ENCODE measurements at regions not wholly inside any gene's neighbourhood (a gene's known extent, or its start where the extent isn't known, plus 50 kb on each side); places are given as distances from the start of the nearest gene placed in this dataset.

DNA sequence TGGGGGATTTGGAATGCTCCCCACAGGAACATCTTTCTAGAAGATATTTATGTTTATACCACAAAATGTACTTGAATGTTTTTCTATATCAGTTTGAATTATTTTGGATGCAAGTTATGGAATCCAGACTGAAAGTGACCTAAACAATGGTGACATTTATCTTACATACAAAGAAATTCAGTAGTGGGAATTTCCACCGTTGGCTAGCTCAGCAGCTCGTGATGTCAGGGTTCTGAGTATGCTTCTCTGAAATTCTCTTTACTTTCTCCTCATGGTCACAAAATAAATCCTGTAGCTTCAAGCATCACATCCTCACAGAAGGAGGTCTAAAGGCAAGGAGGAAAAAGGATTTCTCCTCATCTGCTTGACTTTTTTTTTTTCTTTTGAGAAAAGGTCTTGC, 105.3 kb downstream of the AKAIN1 start:
- FAIRE-seq (no peak), DNase-seq (ENCODE audit: insufficient read length, low spot score) (no peak)

DNA sequence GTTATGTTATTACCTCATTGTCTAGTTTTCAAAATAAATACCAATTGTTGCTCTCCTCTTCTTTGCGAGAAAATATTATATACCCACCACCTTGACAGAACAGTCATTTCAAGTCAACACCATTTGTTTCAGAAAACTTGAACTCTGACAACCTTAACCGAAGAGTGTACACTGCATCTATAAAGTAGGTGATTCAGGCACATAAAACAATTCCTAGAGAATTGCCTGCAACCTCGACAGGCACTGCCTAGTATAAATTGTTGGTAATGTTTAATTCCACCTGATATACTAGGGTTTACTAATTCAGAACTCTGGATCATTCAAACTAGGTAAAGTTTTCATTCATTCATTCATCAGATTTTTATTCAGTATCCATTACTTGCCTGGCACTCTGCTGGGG, 121.8 kb downstream of the AKAIN1 start:
- FAIRE-seq (no peak), DNase-seq (ENCODE audit: insufficient read length, low spot score) (no peak)

DNA sequence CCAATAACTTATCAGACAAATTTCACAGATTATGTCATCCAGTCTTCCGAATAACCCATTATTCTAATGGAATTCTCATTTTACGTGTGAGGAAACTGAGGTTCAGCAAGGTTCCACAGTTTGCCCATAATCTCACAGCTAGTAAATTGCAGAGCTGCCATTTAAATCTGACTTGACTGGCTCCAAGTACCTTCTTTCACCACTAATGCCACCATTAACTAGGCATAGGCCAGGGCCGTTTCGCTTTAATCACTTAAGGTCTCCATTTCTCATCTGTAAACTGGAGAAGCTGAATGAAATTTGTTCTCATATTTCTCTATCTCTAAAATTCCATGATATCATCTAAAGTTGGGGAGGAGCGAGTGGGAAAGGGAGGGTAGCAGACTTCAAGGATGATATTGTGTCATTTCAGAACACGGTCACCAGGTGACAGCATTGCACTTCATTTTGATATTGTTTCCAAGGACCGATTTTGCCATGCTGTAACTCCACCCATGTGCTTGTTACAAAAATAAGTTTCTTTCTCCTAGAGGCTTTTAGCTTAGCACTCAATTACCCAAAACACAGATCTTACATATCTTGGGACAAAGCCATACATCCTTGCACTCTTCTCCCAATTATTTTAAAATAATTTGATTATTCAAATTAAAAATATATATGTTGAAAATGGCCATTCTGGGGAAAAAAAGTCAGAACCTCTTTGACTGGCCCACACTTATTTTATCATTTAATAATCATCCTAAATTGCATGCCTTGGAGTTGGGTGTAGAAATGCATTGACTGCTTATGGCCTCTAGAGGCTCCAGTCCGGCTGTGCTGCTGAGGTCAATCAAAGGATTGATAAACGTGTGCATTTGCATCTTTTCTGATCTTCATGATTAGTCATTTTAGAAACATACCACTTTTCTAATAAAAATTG, 123.8 kb downstream of the AKAIN1 start:
- FAIRE-seq (no peak), DNase-seq (ENCODE audit: insufficient read length, low spot score) (no peak)

DNA sequence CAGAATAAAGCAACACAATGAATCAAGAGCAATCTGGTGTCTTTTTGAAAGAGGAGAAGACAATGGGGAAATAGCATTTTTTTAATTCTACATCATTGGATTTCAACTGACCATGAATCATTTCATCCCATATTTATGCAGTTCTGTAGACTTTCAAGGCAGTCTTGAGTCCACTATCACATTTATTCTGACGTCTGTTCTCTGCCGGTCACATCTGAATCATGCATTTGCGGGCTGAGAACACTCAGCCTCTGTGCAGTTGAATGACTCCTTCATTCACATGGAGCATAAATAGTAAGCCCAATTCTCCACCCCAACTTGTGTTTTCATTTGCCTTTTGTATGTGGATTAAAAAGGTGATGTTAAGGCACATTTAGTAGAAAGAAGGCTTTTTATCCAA, 128.2 kb downstream of the AKAIN1 start:
- DNase-seq (ENCODE audit: insufficient read length, low spot score) (no peak), FAIRE-seq (no peak)

DNA sequence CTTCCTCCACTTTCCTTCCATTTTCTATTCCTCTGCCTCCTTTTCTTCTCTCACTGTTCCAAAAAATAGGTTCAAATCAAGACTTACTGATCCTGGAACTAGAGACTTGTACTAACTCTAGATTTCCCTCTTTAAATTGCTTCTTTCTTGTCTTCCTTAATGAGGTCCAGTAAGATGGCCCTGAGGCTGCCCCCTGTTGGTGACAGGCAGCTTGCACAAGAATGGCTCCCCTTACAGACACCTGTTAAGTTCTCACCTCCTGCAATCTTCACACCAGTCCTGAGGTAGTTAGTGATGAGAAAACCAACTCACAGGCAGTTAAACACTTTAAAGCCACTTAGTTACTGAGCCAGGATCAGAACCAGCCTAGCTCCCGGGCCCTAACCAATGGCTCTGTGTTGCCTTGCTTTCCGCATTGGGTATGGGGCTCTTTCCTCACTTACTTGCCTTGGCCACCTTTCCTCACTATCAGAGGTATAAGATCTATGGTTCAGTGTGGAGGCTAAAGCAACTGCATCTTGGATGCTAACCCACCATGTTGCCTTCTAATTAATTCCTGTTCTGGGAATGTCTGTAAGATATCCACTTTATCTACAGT, 130.6 kb downstream of the AKAIN1 start:
- FAIRE-seq (peak; percentile 74), DNase-seq (ENCODE audit: insufficient read length, low spot score) (no peak)

DNA sequence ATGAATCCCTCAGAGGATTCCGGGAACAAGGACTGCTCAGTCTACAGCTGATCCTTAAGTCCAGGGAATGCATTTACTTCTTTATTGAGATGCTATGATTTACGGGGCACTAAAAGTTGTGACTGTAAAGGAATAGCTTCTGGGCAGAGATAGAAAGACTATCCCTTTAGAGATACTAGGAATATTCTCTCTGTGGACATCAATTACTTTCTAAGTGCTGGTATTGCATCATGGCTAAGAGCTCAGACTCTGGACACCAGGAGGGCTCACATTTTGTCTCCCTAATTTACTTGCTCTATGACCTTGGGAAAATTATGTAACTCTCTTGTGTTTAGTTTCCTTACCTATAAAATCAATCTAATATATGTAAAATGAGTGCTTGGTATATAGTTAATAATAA, 131.4 kb downstream of the AKAIN1 start:
- DNase-seq (ENCODE audit: insufficient read length, low spot score) (no peak), FAIRE-seq (no peak)

- DNase-seq (ENCODE audit: insufficient read length, low spot score): no peak
- no peak for FAIRE-seq
Measured at GRCh38 chr18:5064841-5065370, 132.2 kb downstream of the AKAIN1 start.

DNA sequence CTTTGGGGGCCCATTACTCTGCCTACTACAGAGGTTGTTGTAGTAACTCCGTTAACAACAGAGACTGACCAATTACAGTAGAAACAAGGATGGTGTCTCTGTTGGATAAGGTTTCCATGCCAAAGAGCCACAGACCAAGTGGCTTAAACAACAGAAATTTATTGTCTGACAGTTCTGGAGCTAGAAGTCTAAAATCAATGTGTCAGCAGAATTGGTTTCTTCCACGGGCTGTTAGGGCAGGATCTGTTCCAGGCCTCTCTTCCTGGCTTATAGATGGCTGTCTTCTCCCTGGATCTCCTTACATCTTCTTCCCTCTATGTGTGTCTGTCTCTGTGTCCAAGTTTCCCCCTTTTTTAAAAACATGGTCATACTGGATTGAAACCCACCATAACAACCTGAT, 135.3 kb downstream of the AKAIN1 start:
- FAIRE-seq (no peak), DNase-seq (ENCODE audit: insufficient read length, low spot score) (no peak)

GRCh38 chr18:5060543-5060942, 136.5 kb downstream of the AKAIN1 start:
- no peak for FAIRE-seq
- no peak for DNase-seq (ENCODE audit: insufficient read length, low spot score)

DNA sequence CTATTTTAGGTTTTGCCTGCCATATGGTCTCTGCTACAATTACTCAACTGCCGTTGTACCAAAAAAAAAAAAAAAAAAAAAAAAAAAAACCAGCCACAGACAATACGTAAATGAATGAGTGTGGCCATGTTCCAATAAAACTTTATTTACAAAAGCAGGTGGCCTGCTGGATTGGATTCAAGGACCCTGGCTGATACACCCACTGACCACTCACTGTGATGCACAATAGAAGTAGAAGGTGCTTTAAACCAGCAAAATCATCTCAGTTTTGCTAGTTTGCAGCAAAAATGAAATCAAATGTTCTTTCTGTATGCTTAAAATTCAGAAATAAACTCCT, 137.4 kb downstream of the AKAIN1 start:
- FAIRE-seq (no peak), DNase-seq (ENCODE audit: insufficient read length, low spot score) (no peak)

- no peak for FAIRE-seq
- DNase-seq (ENCODE audit: insufficient read length, low spot score): no peak
Measured at GRCh38 chr18:5058768-5059695, 138.0 kb downstream of the AKAIN1 start.

DNA sequence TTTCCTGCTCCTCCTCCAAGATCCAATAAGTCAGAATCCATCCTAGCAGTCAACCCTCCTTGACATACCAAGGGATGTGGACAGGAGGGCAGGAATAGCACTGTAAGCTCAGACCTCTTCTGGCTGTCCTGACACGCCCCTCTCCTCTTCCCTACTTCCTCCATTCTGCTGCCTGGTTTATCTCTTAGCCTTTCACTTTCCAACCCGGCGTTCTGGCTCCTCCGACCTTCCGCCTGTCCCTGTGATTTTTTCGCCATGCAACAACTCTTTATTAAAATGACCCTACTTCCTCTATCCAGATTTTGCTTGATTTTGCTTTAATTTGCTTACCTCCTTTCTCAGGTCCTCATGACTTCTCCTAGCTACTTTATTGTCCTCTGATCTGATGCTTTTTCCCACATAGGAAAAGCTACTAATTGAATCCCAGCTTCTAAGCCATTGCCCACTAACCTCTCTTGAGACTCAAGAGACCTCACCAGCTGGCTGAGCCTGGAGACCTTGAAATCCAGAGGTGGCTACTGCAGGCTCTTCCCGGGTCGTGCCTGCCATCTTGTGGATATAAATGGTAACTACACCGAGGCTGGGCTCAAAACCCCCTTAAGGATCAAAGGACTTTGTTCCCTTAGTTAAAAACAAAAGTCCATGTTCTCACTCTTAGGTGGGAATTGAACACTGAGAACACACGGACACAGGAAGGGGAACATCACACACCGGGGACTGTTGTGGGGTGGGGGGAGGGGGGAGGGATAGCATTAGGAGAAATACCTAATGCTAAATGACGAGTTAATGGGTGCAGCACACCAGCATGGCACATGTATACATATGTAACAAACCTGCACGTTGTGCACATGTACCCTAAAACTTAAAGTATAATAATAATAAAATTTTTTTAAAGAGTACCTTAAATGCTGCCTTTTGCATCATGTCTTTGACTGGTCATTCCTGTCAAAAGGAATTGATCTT, 139.4 kb downstream of the AKAIN1 start:
- DNase-seq (ENCODE audit: insufficient read length, low spot score) (peak; percentile 25), FAIRE-seq (peak; percentile 53)

DNA sequence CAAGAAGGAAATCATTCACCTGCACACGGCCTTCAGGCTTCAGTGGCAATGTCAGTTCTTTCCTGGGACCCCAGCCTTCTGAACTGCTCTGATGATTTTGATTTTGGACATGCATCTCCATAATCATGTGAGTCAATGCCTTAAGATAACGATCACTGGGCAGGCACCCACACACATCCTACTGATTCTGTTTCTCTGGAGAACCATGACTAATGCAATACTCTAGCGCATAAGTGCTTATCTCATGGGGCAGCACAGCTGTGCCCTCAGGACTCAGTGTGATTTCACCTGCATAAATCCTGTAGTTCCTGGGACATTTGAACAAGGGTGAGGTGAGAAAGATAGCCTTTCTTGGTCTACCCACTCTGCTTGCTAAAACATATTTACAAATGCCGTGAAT, 144.6 kb downstream of the AKAIN1 start:
- FAIRE-seq: no peak

DNA sequence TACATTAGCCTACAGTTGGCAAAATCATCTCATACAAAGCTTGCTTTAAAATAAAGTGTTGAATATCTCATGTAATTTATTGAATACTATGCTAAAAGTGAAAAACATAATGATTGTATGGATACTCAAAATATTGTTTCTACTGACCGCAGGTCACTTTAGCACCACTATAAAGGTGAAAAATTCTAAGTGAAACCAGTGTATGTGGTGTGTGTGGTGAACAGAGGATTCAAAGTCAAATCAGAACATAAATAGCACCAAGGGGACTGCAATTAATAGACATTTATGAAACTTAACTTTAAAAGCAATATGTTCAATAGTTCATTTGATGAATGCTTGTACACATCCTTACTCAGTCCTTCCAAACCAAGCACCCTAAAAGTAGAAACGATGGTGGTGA, 145.8 kb downstream of the AKAIN1 start:
- DNase-seq (ENCODE audit: insufficient read length, low spot score) (no peak), FAIRE-seq (no peak)

More for the DNA sequence above, 144.6 kb downstream of the AKAIN1 start:
- no peak for DNase-seq (ENCODE audit: insufficient read length, low spot score)

- no peak for FAIRE-seq
- no peak for DNase-seq (ENCODE audit: insufficient read length, low spot score)
Measured at GRCh38 chr18:5049124-5049523, 147.9 kb downstream of the AKAIN1 start.

DNA sequence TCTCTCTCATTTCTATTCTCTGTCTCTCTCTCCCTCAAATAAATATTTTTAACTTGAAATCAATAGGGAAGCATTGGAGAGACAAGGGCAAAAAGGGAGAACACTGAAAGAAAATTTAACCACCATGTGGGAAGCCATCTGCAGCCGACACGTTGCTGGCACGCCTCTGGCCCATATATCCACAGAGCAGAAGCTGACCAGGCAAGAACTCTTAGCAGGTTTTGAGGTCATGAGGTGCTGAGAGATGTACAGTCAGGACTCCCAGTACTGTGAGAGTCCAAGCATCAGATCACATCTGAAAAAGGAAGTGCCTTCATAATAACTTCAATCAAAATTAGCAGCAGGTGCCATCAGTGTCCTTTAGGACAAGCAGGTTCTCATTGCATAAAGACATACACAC, 156.6 kb downstream of the AKAIN1 start:
- DNase-seq (ENCODE audit: insufficient read length, low spot score) (no peak), FAIRE-seq (no peak)

- FAIRE-seq: no peak
- no peak for DNase-seq (ENCODE audit: insufficient read length, low spot score)
Measured at GRCh38 chr18:5036523-5036922, 160.5 kb downstream of the AKAIN1 start.

GRCh38 chr18:5031216-5031615, 165.8 kb downstream of the AKAIN1 start:
- FAIRE-seq (no peak), DNase-seq (ENCODE audit: insufficient read length, low spot score) (no peak)

DNA sequence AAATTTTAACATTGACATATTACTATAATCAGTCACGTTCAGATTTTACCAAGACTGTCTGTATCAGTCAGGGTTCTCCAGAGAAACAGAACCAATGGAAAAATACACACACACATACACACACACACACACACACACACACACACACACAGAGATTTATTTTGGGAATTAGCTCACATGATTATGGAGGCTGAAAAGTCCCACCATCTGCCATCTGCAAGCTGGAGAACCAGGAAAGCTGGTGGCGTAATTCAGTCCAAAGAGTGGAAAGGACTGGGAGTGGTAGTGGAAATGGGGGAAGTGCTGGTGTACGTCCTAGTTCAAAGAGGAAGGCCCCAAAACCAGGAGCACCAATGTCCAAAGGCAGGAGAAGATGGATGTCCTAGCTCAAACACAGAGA, 166.4 kb downstream of the AKAIN1 start:
- no peak for FAIRE-seq

DNA sequence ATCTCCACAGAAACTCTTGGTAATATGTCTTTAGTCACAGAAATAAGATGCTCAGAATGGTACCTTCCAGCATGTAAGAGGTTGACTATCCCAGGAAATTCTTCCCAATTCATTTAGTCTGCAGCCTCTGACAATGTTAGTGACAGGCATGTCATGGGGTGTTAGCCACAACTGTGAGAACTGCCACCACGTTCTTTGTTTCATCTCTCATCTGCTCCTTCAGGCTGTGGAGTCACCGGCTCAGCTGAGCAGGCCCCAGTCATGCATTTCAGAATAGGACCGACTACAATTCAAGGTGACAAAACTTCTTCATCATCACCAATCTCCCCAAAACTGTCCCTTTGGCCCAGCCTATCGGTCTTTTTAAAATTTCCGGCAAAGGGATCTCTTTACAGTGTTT, 167.5 kb downstream of the AKAIN1 start:
- DNase-seq (ENCODE audit: insufficient read length, low spot score) (no peak), FAIRE-seq (no peak)

More for the DNA sequence above, 166.4 kb downstream of the AKAIN1 start:
- no peak for DNase-seq (ENCODE audit: insufficient read length, low spot score)
